Effector memory CD8-positive, alpha-beta T cell (primary cell): ENCODE measurements at regions not wholly inside any gene's neighbourhood (a gene's known extent, or its start where the extent isn't known, plus 50 kb on each side); places are given as distances from the start of the nearest gene placed in this dataset.

Experiments used
- ATAC-seq: fragments of 150-1000 bp; cut with Tn5 transposase; replicated peaks from 2 replicates; pipeline ENCODE4 v1.10.0; 2021; ENCODE audit warnings: mild to moderate bottlenecking, moderate library complexity
- DNase-seq, 3 experiments: peaks; one replicate each; pipeline ENCODE4 v3.0.0; 2021
- H3K27ac Mint-ChIP-seq, 2 donors: one replicate each; pipeline ENCODE4 v1.8.0; 2022; ENCODE audit warnings: mild to moderate bottlenecking in 2 of 2, mixed read lengths in 2 of 2, moderate library complexity in 2 of 2
- H3K27me3 Mint-ChIP-seq, 2 donors: one replicate each; pipeline ENCODE4 v1.8.0; 2022; ENCODE audit warnings: mixed read lengths in 2 of 2
- H3K36me3 Mint-ChIP-seq: one replicate; pipeline ENCODE4 v1.8.0; 2022; ENCODE audit warnings: mild to moderate bottlenecking, moderate library complexity, mixed read lengths; ENCODE audit not compliant: insufficient read depth
- H3K4me1 Mint-ChIP-seq, 2 donors: one replicate each; pipeline ENCODE4 v1.8.0; 2022; ENCODE audit warnings: low read depth in 2 of 2, mixed read lengths in 2 of 2
- H3K4me3 Mint-ChIP-seq, 2 donors: one replicate each; pipeline ENCODE4 v1.8.0; 2022; ENCODE audit warnings: mild to moderate bottlenecking in 2 of 2, mixed read lengths in 2 of 2, moderate library complexity in 2 of 2
- H3K9me3 Mint-ChIP-seq, 2 donors: one replicate each; pipeline ENCODE4 v1.8.0; 2022; ENCODE audit warnings: mixed read lengths in 2 of 2

DNA sequence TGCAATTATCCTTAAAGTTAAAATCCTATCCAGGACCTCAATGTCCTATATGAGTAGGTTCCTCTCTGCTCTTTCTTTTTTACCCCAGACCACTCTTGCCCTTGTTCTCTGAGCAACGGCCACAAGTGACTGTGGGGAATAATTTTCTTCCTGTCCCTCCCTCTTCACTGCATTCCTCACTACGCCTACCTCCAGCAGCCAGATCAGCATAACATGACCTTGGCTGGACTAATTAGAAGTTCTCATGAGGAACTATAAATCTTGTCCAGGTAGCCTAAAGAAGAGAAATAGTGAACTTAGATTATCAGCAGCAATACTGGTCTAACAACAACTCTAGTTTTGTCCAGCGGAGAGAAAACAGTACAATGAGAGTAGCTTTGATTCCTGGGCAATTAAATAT, 643.8 kb upstream of the KLHL29 start:
- H3K9me3 Mint-ChIP-seq = peaks cover 18 to 20% of the 10 kb centered on the region in 2 donors
- no peak for DNase-seq
- no peaks in the 10 kb centered on the region for H3K36me3 Mint-ChIP-seq
- no peak overlapping the region for H3K27ac Mint-ChIP-seq
- no peaks in the 10 kb centered on the region for H3K4me1 Mint-ChIP-seq
- no peaks in the 10 kb centered on the region for H3K27me3 Mint-ChIP-seq
- no peak for ATAC-seq
- no peak overlapping the region for H3K4me3 Mint-ChIP-seq

- Mint-ChIP-seq H3K36me3 (no peaks in the 10 kb centered on the region), H3K4me1 (no peaks in the 10 kb centered on the region), H3K9me3 (peaks cover 9 to 17% of the 10 kb centered on the region in 2 donors), H3K27me3 (no peaks in the 10 kb centered on the region), H3K27ac (no peak overlapping the region), H3K4me3 (no peak overlapping the region)
- ATAC-seq = no peak
- DNase-seq = no peak
Measured at GRCh38 chr2:22748909-22749308, 636.1 kb upstream of the KLHL29 start.

GRCh38 chr2:22753476-22753875, 631.5 kb upstream of the KLHL29 start:
- no peak for ATAC-seq

DNA sequence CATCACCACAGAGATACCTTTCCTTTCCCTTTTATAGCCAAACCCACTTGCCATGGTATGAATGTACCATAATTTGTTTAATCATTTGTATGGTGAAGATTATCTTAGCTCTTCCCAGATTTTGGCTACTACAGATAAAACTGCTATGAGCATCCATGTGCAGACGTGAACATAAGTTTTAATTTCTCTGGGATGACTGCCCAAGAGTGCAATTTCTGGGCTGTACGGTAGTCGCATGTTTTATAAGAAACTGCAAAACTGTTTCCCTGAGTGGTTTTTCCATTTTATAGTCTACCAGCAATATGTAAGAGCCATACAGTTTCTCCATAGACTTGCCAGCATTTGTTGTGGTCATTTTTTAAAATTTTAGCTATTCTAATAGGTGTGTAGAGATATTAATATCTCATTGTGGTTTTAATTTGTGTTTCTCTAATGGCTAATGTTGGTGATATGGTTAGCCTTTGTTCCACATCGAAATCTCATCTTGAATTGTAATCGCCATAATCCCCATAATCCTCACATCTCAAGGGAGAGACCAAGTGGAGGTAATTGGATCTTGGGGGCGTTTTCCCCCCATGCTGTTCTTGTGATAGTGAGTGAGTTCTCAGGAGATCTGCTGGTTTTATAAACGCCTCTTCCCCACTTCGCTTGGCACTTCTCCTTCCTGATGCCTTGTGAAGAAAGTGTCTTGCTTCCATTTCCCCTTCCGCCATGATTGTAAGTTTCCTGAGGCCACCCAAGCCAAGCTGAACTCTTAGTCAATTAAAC, 628.5 kb upstream of the KLHL29 start:
- no peaks in the 10 kb centered on the region for H3K27me3 Mint-ChIP-seq
- H3K27ac Mint-ChIP-seq = no peak overlapping the region
- no peaks in the 10 kb centered on the region for H3K4me1 Mint-ChIP-seq
- no peak for ATAC-seq
- H3K36me3 Mint-ChIP-seq = no peaks in the 10 kb centered on the region
- DNase-seq = no peak
- peaks cover 10 to 32% of the 10 kb centered on the region in 2 donors for H3K9me3 Mint-ChIP-seq
- no peak overlapping the region for H3K4me3 Mint-ChIP-seq

More at GRCh38 chr2:22753476-22753875, 631.5 kb upstream of the KLHL29 start:
- H3K36me3 Mint-ChIP-seq = no peaks in the 10 kb centered on the region
- H3K27me3 Mint-ChIP-seq = no peaks in the 10 kb centered on the region
- peaks cover 11 to 33% of the 10 kb centered on the region in 2 donors for H3K9me3 Mint-ChIP-seq
- no peak overlapping the region for H3K4me3 Mint-ChIP-seq
- DNase-seq = no peak
- H3K4me1 Mint-ChIP-seq = no peaks in the 10 kb centered on the region
- no peak overlapping the region for H3K27ac Mint-ChIP-seq

- ATAC-seq = no peak
- no peaks in the 10 kb centered on the region for H3K36me3 Mint-ChIP-seq
- H3K27me3 Mint-ChIP-seq = no peaks in the 10 kb centered on the region
- H3K4me3 Mint-ChIP-seq = no peak overlapping the region
- H3K27ac Mint-ChIP-seq = no peak overlapping the region
- no peak for DNase-seq
- H3K9me3 Mint-ChIP-seq = peaks cover 2 to 23% of the 10 kb centered on the region in 2 donors
- H3K4me1 Mint-ChIP-seq = no peaks in the 10 kb centered on the region
Measured at GRCh38 chr2:22769497-22769896, 615.5 kb upstream of the KLHL29 start.

- Mint-ChIP-seq H3K27ac (no peak overlapping the region), H3K9me3 (no peaks in the 10 kb centered on the region), H3K4me1 (no peaks in the 10 kb centered on the region), H3K4me3 (no peak overlapping the region), H3K27me3 (no peaks in the 10 kb centered on the region), H3K36me3 (no peaks in the 10 kb centered on the region)
- ATAC-seq = no peak
- no peak for DNase-seq
Measured at GRCh38 chr2:22784566-22784965, 600.4 kb upstream of the KLHL29 start.

DNA sequence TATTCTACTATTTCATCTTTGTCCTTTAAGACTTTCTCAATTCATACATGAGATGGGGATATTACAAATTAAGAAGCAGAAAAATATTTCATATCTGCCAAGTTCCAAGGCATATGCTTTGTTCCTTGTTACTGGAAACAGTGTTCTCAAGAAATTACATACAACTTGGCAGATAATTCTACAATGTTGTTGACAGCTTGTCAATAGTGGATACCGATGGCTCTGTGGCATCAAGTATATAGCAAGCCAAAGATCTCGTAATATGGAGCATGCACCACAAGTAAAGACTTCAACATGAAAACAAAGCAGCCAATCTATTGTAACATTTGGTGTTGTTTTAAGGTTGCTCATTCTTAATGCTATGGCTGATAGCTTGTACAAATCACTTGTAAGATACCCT, 598.2 kb upstream of the KLHL29 start:
- no peak for ATAC-seq
- H3K4me1 Mint-ChIP-seq = no peaks in the 10 kb centered on the region
- H3K9me3 Mint-ChIP-seq = no peaks in the 10 kb centered on the region
- no peak for DNase-seq
- no peak overlapping the region for H3K4me3 Mint-ChIP-seq
- H3K36me3 Mint-ChIP-seq = no peaks in the 10 kb centered on the region
- H3K27me3 Mint-ChIP-seq = no peaks in the 10 kb centered on the region
- H3K27ac Mint-ChIP-seq = no peak overlapping the region

GRCh38 chr2:22787745-22788144, 597.2 kb upstream of the KLHL29 start:
- no peaks in the 10 kb centered on the region for H3K4me1 Mint-ChIP-seq
- ATAC-seq (no peak), DNase-seq (no peak)
- no peak overlapping the region for H3K4me3 Mint-ChIP-seq
- no peaks in the 10 kb centered on the region for H3K36me3 Mint-ChIP-seq
- no peaks in the 10 kb centered on the region for H3K27me3 Mint-ChIP-seq
- H3K9me3 Mint-ChIP-seq = no peaks in the 10 kb centered on the region
- H3K27ac Mint-ChIP-seq = no peak overlapping the region

DNA sequence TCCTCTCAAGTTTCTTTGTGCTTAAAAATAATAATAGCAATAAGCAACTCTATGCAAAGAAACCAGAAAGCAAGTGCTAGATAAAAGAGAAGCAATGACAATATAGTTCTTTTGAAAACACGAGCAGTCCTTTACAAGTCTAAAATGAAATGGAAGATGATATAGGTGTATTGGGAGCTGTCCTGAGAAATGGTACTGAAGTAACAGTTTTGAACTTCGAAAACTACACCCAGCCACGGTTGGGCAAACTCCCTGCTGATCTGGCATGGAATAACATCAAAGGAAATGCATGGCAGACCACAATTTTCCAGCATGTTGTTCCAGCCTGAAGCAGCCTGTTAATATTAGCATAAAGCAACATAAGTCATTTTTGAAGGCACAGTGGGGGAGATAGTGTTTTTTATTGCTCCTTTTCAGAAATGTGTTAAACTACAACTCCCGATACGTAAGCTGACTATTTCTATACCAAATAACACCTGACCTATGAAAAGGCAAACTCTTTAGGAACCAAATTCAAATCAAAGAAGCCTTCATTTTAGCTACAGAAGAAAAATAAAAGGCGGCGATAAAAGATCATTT, 596.1 kb upstream of the KLHL29 start:
- no peak overlapping the region for H3K4me3 Mint-ChIP-seq
- no peak for ATAC-seq
- no peaks in the 10 kb centered on the region for H3K36me3 Mint-ChIP-seq

GRCh38 chr2:22795287-22795866, 589.6 kb upstream of the KLHL29 start:
- Mint-ChIP-seq H3K4me1 (no peaks in the 10 kb centered on the region), H3K27me3 (no peaks in the 10 kb centered on the region), H3K9me3 (peaks cover 0 to 7% of the 10 kb centered on the region in 2 donors), H3K4me3 (no peak overlapping the region), H3K36me3 (no peaks in the 10 kb centered on the region), H3K27ac (no peak overlapping the region)
- ATAC-seq = no peak
- no peak for DNase-seq

More for the DNA sequence above, 596.1 kb upstream of the KLHL29 start:
- no peaks in the 10 kb centered on the region for H3K27me3 Mint-ChIP-seq
- no peaks in the 10 kb centered on the region for H3K9me3 Mint-ChIP-seq
- no peak for DNase-seq
- H3K27ac Mint-ChIP-seq = no peak overlapping the region
- H3K4me1 Mint-ChIP-seq = no peaks in the 10 kb centered on the region

DNA sequence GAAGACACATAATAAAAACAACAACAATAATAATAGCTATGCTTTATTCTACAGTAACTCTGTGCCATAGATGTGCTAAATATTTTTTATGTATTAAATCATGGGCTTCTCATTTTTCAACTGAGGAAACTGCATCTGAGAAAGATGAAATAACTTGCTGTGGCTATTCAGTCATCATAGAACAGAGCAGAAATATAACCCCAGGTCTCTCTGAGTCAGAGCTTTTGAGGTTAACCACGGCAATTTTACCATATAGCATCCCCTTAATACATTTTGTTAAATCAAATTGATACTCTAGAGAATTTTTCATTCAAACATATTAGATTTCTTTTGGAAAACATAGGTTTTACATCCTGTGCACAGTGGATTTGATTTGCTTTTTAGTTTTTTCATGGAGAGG, 586.6 kb upstream of the KLHL29 start:
- no peak for ATAC-seq
- no peak overlapping the region for H3K27ac Mint-ChIP-seq
- DNase-seq = no peak
- peaks cover 5 to 14% of the 10 kb centered on the region in 2 donors for H3K9me3 Mint-ChIP-seq
- H3K36me3 Mint-ChIP-seq = no peaks in the 10 kb centered on the region
- no peaks in the 10 kb centered on the region for H3K4me1 Mint-ChIP-seq
- H3K4me3 Mint-ChIP-seq = no peak overlapping the region
- no peaks in the 10 kb centered on the region for H3K27me3 Mint-ChIP-seq

- no peak overlapping the region for H3K4me3 Mint-ChIP-seq
- ATAC-seq (no peak), DNase-seq (no peak)
- H3K4me1 Mint-ChIP-seq = no peaks in the 10 kb centered on the region
- peaks cover 8 to 23% of the 10 kb centered on the region in 2 donors for H3K9me3 Mint-ChIP-seq
- no peak overlapping the region for H3K27ac Mint-ChIP-seq
- no peaks in the 10 kb centered on the region for H3K36me3 Mint-ChIP-seq
- no peaks in the 10 kb centered on the region for H3K27me3 Mint-ChIP-seq
Measured at GRCh38 chr2:22800412-22800811, 584.6 kb upstream of the KLHL29 start.

DNA sequence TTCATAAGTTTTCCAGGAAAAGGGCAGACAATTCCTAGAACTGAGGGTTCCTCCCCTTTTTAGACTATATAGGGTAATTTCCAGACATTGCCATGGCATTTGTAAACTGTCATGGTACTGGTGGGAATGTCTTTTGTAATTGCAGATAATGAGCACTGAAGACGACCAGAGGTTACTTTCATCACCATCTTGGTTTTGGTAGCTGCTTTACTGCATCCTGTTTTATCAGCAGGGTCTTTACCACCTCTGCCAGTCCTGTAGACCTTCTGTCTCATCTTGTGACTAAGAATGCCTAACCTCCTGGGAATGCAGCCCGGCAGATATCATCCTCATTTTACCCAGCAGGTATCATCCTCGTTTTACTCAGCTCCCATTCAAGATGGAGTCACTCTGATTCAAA, 583.9 kb upstream of the KLHL29 start:
- ATAC-seq (no peak), DNase-seq (no peak)
- Mint-ChIP-seq H3K27me3 (no peaks in the 10 kb centered on the region), H3K4me3 (no peak overlapping the region), H3K27ac (no peak overlapping the region), H3K9me3 (peaks cover 9 to 28% of the 10 kb centered on the region in 2 donors), H3K36me3 (no peaks in the 10 kb centered on the region), H3K4me1 (no peaks in the 10 kb centered on the region)

GRCh38 chr2:22801970-22802369, 583.0 kb upstream of the KLHL29 start:
- Mint-ChIP-seq H3K27ac (no peak overlapping the region), H3K4me3 (no peak overlapping the region), H3K4me1 (no peaks in the 10 kb centered on the region), H3K27me3 (no peaks in the 10 kb centered on the region), H3K9me3 (peaks cover 16 to 36% of the 10 kb centered on the region in 2 donors), H3K36me3 (no peaks in the 10 kb centered on the region)
- DNase-seq = no peak
- no peak for ATAC-seq
